Activated CD4-positive, alpha-beta T cell treated with anti-CD3 and anti-CD28 coated beads, Interleukin-2, amount 50 U/mL, for 4 hours (primary cell): ENCODE measurements at regions not wholly inside any gene's neighbourhood (a gene's known extent, or its start where the extent isn't known, plus 50 kb on each side); places are given as distances from the start of the nearest gene placed in this dataset.

Experiments used
- DNase-seq, 2 experiments: peaks; one replicate each; pipeline ENCODE4 v3.0.0-alpha.2; 2020

GRCh38 chr2:83517727-83518368 is 941.2 kb downstream of the SUCLG1 start:
- no peak for DNase-seq

DNA sequence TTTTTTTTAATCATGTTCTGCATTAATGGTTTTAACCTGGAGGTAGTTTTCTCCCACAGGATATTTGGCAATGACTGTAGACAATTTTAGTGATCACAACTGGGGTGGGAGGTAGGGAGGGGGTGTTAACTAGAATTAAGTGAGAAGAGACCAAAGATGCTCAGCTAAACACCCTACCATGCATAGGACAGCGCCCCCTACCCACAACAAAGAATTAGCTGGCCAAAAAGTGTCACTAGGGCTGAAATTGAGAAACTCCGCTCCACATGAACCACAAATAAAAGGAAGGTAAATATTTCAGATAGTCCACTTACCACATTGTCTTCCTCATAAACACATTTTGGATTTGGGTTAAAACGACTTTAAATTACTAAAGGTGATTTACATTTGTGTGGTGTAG is 942.6 kb downstream of the SUCLG1 start:
- no peak for DNase-seq

DNA sequence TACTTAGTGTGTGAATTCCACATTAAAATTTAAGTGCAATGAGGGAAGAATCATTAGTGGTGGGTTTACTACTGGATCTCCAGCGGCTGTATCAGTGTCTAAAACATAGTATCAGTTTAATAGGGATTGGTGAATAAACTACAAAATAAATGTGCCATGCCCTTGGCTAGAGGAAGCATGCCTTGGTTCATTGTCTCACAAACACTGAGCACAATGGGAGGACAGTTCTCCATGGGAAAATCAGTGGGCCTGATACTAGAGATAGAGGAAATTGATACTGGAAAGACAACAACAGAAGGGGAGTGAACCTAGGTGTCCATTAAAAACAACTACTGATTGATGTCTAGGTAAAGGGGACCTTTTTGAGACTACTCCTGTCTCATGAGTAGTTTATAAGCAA is 971.6 kb downstream of the SUCLG1 start:
- no peak for DNase-seq

- DNase-seq: no peak
Observed at GRCh38 chr2:83481436-83481835, 977.6 kb downstream of the SUCLG1 start.

- no peak for DNase-seq
Observed at GRCh38 chr2:83478037-83478436, 981.0 kb downstream of the SUCLG1 start.

GRCh38 chr2:83475371-83475770 is 983.7 kb downstream of the SUCLG1 start:
- DNase-seq: no peak

DNA sequence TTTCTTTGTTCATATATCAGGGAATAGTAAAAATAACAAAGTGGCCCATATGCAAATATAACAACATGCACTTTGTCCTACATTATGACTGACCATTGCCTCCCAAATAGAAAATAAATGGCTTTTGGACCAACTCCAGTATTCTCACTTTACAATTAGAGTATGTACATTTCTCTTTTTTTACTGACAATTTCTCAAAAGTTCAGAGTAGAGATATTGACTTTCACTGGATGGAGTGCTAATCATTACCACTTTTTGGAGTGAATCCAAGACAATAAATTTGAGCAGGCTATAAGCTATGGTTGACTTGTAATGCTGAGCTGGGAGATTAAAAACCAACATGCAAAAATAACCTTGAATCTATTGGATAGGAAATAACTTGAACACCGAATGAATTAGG is 987.4 kb downstream of the SUCLG1 start:
- no peak for DNase-seq

GRCh38 chr2:83470928-83471327 is 988.2 kb downstream of the SUCLG1 start:
- no peak for DNase-seq

GRCh38 chr2:83464444-83464843 is 994.6 kb downstream of the SUCLG1 start:
- DNase-seq: no peak

- no peak for DNase-seq
Observed at GRCh38 chr2:83462881-83463280, 996.2 kb downstream of the SUCLG1 start.

DNA sequence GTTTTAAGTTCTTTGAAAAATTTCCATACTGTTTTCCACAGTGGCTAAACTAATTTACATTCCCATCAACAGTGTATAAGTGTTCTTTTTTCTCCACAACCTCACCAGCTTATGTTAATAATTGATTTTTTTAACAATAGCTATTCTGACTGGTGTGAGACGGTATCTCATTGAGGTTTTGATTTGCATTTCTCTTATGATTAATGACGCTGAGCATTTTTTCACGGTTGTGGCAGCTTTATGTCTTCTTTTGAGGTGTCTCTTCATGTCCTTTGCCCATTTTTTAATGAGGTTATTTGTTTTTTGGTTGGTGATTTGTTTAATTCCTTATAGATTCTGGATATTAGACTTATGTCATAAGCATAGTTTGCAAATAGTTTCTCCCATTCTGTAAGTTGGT is 997.9 kb downstream of the SUCLG1 start:
- no peak for DNase-seq

DNA sequence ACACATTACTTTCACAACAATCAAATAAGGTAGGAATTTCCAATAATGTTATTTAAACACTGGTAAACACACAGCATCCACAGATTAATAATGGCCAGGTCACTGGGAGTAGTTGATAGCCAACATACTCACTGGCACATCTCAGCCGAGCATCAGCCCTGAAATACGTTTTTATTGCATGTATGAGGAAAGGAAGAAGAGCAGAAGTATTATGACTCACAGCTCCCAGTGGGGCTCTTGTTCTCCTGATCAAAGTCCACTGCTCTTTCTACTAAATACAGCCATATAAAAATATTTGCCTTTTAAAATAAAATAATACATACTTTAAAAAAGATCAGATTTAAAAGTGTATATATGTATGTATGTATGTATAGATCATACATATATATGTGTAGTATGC is 999.6 kb downstream of the SUCLG1 start:
- no peak for DNase-seq

- DNase-seq: no peak
Observed at GRCh38 chr2:83435989-83436388, 1023.1 kb downstream of the SUCLG1 start.

GRCh38 chr2:83420993-83421392 is 1038.1 kb downstream of the SUCLG1 start:
- no peak for DNase-seq

DNA sequence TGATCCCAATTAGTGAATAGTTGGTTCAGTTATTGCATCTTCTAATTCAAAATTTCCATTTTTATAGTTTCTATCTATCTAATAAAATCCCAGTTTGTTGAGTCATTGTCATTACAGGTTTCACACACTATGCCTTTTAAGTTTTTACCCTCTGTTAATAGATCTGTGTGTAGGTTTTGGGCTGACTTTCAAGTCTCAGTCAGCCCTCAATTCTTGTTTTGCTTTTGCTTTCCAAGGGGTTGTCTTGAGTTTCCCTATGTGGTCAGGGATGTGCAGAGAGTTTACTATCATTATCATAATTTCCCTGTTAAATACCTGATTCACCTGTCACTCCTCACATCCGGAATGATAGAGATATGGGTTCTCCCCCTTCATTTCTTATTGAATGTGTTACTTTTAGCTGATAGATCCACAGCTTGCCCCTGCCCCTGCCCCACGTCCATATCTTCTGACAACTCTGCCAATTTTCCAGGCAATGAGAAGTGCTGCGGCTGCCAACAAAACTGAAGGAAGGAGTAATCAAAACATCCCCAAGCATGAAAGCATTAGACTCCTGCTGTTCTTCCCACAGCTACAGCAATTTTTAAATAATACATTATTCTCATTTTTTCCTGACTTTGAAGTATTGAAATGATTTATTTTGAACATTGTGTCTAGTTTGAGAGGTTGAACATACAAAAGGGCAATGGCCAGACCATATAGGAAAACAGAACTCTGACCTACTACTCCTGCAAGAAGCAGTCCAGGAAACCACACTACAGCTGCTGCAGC is 1064.8 kb downstream of the SUCLG1 start:
- no peak for DNase-seq

DNA sequence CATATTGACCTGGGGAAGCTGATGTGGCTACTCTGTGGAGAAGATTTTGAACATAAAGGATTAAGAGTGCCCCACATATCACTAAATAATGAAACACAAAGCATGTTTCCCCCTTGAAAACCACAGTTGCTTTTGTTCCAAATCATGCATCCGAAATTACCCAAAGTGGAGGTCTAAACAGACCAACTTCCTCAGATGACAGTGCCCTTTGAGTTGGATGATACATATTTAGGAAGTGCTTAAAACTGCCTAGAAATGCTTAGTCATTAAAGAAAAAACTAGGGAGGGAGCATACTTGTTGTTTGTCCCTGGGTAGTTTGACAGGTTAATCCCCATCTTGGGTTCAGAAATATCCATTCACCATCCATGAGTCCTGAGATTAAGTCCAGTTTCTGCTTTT is 1070.3 kb downstream of the SUCLG1 start:
- no peak for DNase-seq

- DNase-seq: no peak
Observed at GRCh38 chr2:83386549-83386948, 1072.5 kb downstream of the SUCLG1 start.

DNA sequence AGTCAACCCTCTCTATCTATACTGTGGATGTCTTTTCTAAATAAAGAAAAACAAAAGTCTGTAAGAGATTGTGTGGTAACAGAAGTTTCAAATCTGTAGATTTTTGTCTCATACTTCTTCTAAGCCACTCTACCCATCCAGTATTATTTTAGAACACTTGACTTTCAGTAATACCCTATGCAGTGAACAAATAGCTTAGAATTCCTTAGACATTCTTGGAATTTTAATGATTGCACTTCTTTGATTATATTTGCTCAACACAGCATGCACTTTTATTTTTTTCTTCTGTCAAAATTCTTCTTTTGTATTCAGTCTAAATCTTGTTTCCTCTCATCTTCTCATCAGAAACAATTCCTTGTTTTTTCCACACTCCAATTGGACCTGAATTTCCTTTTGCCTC is 1080.2 kb downstream of the SUCLG1 start:
- DNase-seq: no peak

DNA sequence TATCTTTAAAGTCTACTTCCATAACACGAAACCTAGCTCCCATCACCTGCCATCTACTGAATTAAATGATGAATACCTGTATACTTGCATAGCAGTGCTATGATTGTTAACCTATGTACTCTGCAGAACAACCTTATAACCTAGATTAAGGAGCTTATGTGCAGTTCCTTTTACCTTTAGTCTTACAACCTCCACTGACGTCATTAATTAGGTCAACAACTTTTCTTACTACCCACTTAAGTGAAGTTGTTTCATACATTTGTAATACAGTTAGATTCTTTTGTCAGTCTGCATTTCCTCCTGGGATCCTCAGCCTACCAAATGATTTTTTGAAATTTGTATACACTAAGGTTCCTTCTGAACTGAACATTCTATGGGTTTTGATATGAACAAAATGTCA is 1082.3 kb downstream of the SUCLG1 start:
- no peak for DNase-seq

- DNase-seq: no peak
Observed at GRCh38 chr2:83370419-83370762, 1088.7 kb downstream of the SUCLG1 start.

GRCh38 chr2:83369601-83370418 is 1089.3 kb downstream of the SUCLG1 start:
- DNase-seq: no peak

DNA sequence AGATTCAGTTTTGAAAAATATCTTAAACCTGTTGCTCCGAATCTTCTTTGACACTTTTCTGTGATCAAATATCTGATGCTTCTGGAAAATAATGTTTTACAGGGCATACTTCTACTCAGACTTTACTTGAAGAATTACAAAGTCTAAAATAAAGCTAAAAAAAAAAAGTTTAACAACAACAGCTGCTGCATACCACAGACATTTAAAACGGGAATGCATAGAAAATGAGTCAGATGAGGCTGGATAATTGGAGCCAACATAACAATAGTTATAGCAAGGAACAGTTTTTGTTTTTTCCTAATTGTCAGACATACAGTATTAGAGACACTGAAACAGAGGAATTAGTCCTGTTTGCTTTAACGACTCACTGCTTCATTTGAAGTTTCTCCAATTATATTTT is 1090.2 kb downstream of the SUCLG1 start:
- DNase-seq: no peak

DNA sequence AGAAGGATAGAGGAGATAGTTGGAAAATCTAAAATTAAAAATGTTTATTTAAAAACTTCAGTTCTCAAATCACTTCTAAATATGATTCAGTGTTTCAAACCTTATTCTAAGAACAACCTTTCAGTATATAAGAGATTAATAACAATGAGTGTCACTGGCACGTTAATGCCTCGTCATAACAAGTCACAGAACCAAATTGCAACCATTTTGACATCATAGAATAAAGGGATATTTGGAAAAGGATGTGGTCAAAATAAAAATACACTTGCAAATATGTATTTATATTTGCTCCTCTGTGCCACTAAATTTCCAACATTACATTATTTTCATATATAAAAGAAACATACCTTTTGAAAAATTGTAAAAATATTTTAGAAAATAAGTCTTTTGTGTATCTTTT is 1090.6 kb downstream of the SUCLG1 start:
- no peak for DNase-seq

GRCh38 chr2:83365476-83365875 is 1093.6 kb downstream of the SUCLG1 start:
- no peak for DNase-seq
